ENCODE measurements at regions not wholly inside any gene's neighbourhood (a gene's known extent, or its start where the extent isn't known, plus 50 kb on each side); places are given as distances from the start of the nearest gene placed in this dataset.

- no peak for DNase-seq
Observed at GRCh38 chr2:224325941-224326340, 76.0 kb downstream of the FAM124B start.

- no peak for DNase-seq
Observed at GRCh38 chr2:224324604-224325003, 77.3 kb downstream of the FAM124B start.

- DNase-seq = no peak
Observed at GRCh38 chr2:224320660-224321059, 81.2 kb downstream of the FAM124B start.

- no peak for DNase-seq
Observed at GRCh38 chr2:224319750-224320149, 82.2 kb downstream of the FAM124B start.

GRCh38 chr2:224312741-224313140 is 89.2 kb downstream of the FAM124B start:
- no peak for DNase-seq

- DNase-seq = no peak
Observed at GRCh38 chr2:224310943-224311625, 90.8 kb downstream of the FAM124B start.

- no peak for DNase-seq
Observed at GRCh38 chr2:224309176-224309575, 92.7 kb downstream of the FAM124B start.

GRCh38 chr2:224308272-224308911 is 93.5 kb downstream of the FAM124B start:
- DNase-seq = no peak

- DNase-seq = no peak
Observed at GRCh38 chr2:224302952-224303351, 99.0 kb downstream of the FAM124B start.

- no peak for DNase-seq
Observed at GRCh38 chr2:224293976-224294375, 107.9 kb downstream of the FAM124B start.

- no peak for DNase-seq
Observed at GRCh38 chr2:224287531-224287930, 114.4 kb downstream of the FAM124B start.

- no peak for DNase-seq
Observed at GRCh38 chr2:224286923-224287322, 115.0 kb downstream of the FAM124B start.

- peak; percentile 55 for DNase-seq
Observed at GRCh38 chr2:224284134-224284946, 117.6 kb downstream of the FAM124B start.

- no peak for DNase-seq
Observed at GRCh38 chr2:224283466-224283965, 118.4 kb downstream of the FAM124B start.

- DNase-seq = no peak
Observed at GRCh38 chr2:224281374-224281773, 120.5 kb downstream of the FAM124B start.

GRCh38 chr2:224278531-224278930 is 123.4 kb downstream of the FAM124B start:
- DNase-seq = no peak

GRCh38 chr2:224276251-224276650 is 125.7 kb downstream of the FAM124B start:
- no peak for DNase-seq

- DNase-seq = no peak
Observed at GRCh38 chr2:224272237-224272910, 129.5 kb downstream of the FAM124B start.

GRCh38 chr2:224271617-224272236 is 130.2 kb downstream of the FAM124B start:
- DNase-seq = no peak

- DNase-seq = peak; percentile 6
Observed at GRCh38 chr2:224268441-224268840, 133.5 kb downstream of the FAM124B start.

GRCh38 chr2:224264259-224264658 is 137.6 kb downstream of the FAM124B start:
- no peak for DNase-seq

- no peak for DNase-seq
Observed at GRCh38 chr2:224263571-224264043, 138.3 kb downstream of the FAM124B start.
